ENCODE measurements at regions not wholly inside any gene's neighbourhood (a gene's known extent, or its start where the extent isn't known, plus 50 kb on each side); places are given as distances from the start of the nearest gene placed in this dataset.

DNA sequence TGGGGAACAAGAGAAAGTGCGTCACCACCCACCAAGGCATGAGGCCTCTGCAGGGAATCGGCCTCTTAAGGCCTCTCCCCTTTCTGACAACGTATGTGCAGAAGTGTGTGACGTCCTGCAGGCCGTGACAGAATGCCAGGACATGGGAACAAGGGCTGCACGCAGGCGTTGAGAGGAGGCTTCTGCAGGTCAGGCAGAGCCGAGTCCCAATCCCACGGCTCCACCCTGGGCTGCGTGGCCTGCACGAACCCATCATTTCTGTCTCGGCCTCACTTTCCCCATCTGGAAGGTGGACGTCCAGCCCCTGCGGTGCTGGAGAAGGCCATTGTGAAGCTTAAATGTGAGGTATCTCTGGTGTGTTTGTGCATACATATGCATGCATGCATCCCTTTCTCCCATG lies 61.8 kb downstream of the SHANK2 start:
- H3K4me3 ChIP-seq (IDR thresholded peaks at IDR 0.05; ENCODE audit: insufficient read depth, low read depth, low read length): no peak overlapping the region
- TF ChIP-seq, protein P1, sequence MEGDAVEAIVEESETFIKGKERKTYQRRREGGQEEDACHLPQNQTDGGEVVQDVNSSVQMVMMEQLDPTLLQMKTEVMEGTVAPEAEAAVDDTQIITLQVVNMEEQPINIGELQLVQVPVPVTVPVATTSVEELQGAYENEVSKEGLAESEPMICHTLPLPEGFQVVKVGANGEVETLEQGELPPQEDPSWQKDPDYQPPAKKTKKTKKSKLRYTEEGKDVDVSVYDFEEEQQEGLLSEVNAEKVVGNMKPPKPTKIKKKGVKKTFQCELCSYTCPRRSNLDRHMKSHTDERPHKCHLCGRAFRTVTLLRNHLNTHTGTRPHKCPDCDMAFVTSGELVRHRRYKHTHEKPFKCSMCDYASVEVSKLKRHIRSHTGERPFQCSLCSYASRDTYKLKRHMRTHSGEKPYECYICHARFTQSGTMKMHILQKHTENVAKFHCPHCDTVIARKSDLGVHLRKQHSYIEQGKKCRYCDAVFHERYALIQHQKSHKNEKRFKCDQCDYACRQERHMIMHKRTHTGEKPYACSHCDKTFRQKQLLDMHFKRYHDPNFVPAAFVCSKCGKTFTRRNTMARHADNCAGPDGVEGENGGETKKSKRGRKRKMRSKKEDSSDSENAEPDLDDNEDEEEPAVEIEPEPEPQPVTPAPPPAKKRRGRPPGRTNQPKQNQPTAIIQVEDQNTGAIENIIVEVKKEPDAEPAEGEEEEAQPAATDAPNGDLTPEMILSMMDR (conservative IDR thresholded peaks at IDR 0.05; ENCODE audit: low read depth, low read length): no peak
- H3K4me1 ChIP-seq (ENCODE audit: low read depth, poor library complexity, severe bottlenecking): no peaks in the 10 kb centered on the region
- 0 out of 2 replicates have a peak, but pooled peaks cover 2% of the 10 kb centered on the region for H3K27me3 ChIP-seq (ENCODE audit: insufficient read depth, low read depth)
- H3K36me3 ChIP-seq (ENCODE audit: insufficient read depth): no peaks in the 10 kb centered on the region
- H3K9ac ChIP-seq: no peak overlapping the region
- H3K4me2 ChIP-seq: no peak overlapping the region
- H3K27ac ChIP-seq: no peak overlapping the region
- no peaks in the 10 kb centered on the region for H4K20me1 ChIP-seq (ENCODE audit: insufficient read depth)
- H2AFZ ChIP-seq (ENCODE audit: low read depth): no peak overlapping the region
- no peaks in the 10 kb centered on the region for H3K79me2 ChIP-seq (ENCODE audit: insufficient read depth, low read depth)

DNA sequence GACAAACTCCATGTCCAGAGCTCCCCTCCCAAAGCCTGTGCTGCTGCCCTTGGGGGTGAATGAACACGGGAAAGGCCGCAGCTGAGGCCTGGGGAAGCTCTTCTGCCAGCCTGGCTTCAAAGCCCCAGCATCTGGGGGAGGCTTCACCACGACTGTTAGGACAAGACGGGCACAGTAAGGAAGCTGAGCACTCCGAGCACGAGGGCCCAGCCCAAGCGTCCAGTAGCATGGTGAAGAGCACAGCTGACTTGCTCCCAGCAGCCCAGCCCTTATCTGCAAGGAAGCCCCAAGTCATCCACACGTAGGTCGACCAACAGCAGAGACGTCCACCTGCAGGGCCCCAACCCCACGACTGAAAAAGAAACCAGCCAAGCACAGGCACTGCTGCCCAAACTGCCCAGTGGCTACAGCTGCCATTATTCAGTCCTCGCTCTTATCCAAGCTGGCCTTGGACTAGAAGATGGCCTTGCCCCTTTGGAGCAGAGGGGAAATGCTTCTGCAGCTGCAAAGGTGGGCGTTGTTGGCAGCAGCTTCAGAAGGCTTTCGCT lies 62.5 kb downstream of the SHANK2 start:
- no peaks in the 10 kb centered on the region for H3K36me3 ChIP-seq (ENCODE audit: insufficient read depth)
- TF ChIP-seq, protein P1 (conservative IDR thresholded peaks at IDR 0.05; ENCODE audit: low read depth, low read length): no peak

DNA sequence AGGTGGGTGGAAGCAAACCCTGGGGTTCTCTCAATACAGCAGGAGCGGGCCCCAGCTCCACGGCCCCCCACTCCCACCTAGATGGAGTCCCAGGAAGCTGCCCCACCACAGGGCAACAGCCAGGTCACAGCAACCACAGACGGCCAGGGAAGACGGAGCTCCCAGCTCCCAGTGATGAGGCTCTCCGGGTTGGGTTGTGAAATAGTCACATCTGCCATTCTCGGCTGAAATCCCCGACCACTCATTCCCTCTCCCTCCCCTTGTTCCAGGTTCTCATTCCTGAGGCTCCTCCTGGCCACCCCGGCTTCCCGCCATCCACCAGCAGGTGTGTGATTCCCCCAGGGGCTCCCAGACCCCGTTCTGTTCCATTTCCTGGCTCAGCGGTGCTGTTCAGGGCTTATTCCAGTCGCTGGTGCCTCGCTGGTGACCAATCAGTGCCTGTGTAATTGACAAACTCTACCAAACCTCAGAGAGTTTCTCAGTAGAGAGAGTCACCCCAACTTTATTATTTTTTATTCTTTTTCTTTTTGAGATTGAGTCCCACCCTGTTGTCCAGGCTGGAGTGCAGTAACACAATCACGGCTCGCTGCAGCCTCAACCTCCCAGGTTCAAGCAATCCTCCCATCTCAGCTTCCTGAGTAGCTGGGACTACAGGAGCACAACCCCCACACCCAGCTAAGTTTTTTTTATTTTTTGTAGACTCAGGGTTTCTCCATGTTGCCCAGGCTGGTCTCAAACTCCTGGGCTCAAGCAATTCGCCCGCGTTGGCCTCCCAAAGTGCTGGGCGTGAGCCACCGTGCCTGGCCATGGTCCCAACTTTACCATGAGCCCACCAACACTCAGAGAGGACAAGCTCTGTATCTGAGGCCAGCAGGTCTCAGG lies 63.2 kb downstream of the SHANK2 start:
- H3K36me3 ChIP-seq (ENCODE audit: insufficient read depth): no peaks in the 10 kb centered on the region
- no peak overlapping the region for H2AFZ ChIP-seq (ENCODE audit: low read depth)
- no peak overlapping the region for H3K27ac ChIP-seq
- no peak overlapping the region for H3K4me3 ChIP-seq (IDR thresholded peaks at IDR 0.05; ENCODE audit: insufficient read depth, low read depth, low read length)
- no peaks in the 10 kb centered on the region for H3K79me2 ChIP-seq (ENCODE audit: insufficient read depth, low read depth)
- no peak overlapping the region for H3K9ac ChIP-seq
- no peaks in the 10 kb centered on the region for H3K4me1 ChIP-seq (ENCODE audit: low read depth, poor library complexity, severe bottlenecking)
- H4K20me1 ChIP-seq (ENCODE audit: insufficient read depth): no peaks in the 10 kb centered on the region
- no peak overlapping the region for H3K4me2 ChIP-seq
- TF ChIP-seq, protein P1 (conservative IDR thresholded peaks at IDR 0.05; ENCODE audit: low read depth, low read length): no peak
- H3K27me3 ChIP-seq (ENCODE audit: insufficient read depth, low read depth): no peaks in the 10 kb centered on the region

More for the DNA sequence above, 62.5 kb downstream of the SHANK2 start:
- Histone ChIP-seq H4K20me1 (ENCODE audit: insufficient read depth) (no peaks in the 10 kb centered on the region), H3K4me2 (no peak overlapping the region), H2AFZ (ENCODE audit: low read depth) (no peak overlapping the region), H3K4me3 (IDR thresholded peaks at IDR 0.05; ENCODE audit: insufficient read depth, low read depth, low read length) (no peak overlapping the region), H3K9ac (no peak overlapping the region), H3K27ac (no peak overlapping the region), H3K27me3 (ENCODE audit: insufficient read depth, low read depth) (no peaks in the 10 kb centered on the region), H3K4me1 (ENCODE audit: low read depth, poor library complexity, severe bottlenecking) (no peaks in the 10 kb centered on the region), H3K79me2 (ENCODE audit: insufficient read depth, low read depth) (no peaks in the 10 kb centered on the region)

DNA sequence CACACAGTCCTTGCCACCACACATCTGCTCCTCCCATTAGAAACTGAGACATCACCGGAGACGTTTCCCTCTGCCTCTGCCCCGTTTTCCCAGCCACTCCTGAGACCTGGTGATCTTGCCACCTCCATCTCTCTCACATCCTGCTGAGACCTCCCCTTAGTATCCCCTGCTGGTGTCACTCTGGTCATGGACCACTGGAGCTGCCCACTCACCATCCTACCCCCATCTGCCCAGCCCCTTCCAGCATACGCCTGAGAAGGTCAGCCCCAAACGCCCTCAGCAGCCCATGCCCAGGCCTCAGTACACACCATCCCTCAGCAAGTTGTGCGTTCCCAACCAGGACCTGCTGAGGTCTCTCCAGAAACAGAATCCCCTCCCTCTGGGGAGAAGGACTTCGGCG lies 64.3 kb downstream of the SHANK2 start:
- Histone ChIP-seq H3K4me3 (IDR thresholded peaks at IDR 0.05; ENCODE audit: insufficient read depth, low read depth, low read length) (no peak overlapping the region), H3K4me2 (no peak overlapping the region), H3K27ac (no peak overlapping the region), H3K4me1 (ENCODE audit: low read depth, poor library complexity, severe bottlenecking) (no peaks in the 10 kb centered on the region), H3K9ac (no peak overlapping the region), H3K27me3 (ENCODE audit: insufficient read depth, low read depth) (no peaks in the 10 kb centered on the region), H3K36me3 (ENCODE audit: insufficient read depth) (no peaks in the 10 kb centered on the region), H2AFZ (ENCODE audit: low read depth) (no peak overlapping the region), H3K79me2 (ENCODE audit: insufficient read depth, low read depth) (no peaks in the 10 kb centered on the region), H4K20me1 (ENCODE audit: insufficient read depth) (no peaks in the 10 kb centered on the region)
- TF ChIP-seq, protein P1 (conservative IDR thresholded peaks at IDR 0.05; ENCODE audit: low read depth, low read length): no peak
